ENCODE measurements at regions not wholly inside any gene's neighbourhood (a gene's known extent, or its start where the extent isn't known, plus 50 kb on each side); places are given as distances from the start of the nearest gene placed in this dataset.

DNA sequence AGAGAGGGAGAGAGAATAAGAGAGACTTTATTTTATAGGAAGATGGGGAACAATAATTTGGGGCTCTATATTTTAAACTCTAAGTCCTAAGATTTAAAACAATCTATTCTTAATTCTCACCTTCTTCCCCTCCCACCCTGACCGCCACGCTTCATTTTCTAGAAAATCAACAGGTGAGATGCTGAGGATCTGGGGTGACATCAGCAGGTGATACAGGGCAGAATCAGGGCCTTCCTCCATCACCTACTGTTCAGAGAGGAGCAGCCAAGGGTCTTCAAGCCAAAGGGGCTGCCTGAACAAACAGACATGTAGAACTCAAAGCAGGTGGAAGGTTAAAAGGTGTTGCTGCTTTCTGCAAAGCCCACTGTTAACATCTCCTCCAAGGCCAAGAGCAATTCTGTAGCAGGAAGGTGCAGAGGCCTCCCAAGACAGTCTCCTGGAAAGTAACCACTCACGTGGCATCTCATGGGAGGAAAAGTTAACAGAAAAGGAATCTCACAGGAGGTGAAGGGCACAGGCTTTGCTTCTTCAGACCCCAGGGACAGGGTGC is 183.6 kb upstream of the TLE3 start:
- no peak overlapping the region for H3K4me3 ChIP-seq (ENCODE audit: insufficient read depth, low read depth, low read length)
- TF ChIP-seq FOS (IDR thresholded peaks at IDR 0.05; ENCODE audit: low read depth, low read length) (no peak), SMC3 (IDR thresholded peaks at IDR 0.05; ENCODE audit: low read depth, low read length) (no peak), BHLHE40 (IDR thresholded peaks at IDR 0.05; ENCODE audit: low read depth, low read length) (no peak)
- H3K56ac ChIP-seq (ENCODE audit: extremely low read depth, insufficient read depth, low read length): no peak overlapping the region
- no peak overlapping the region for H2BK20ac ChIP-seq (ENCODE audit: low read depth, low read length)
- H3K36me3 ChIP-seq (ENCODE audit: control insufficient read depth, insufficient read depth, low read length): no peaks in the 10 kb centered on the region
- no peak overlapping the region for H3K14ac ChIP-seq (replicated peaks; ENCODE audit: low read depth, low read length)
- WGBS, 2 experiments (ENCODE audit: extremely low coverage in 2 of 2, insufficient read length in 1 of 2): 17% methylated on average over 1 of the region's 3 CpGs; no CpG with 5 or more reads in 1 of the 2 experiments
- no TSS peak for BruUV-seq (replicated peaks)
- dilution Hi-C loops (cut with HindIII; ENCODE audit: low sequenced_read_pairs, unreplicated experiment): no loop called here
- H2AK9ac ChIP-seq (replicated peaks; ENCODE audit: low read depth, low read length, poor library complexity): no peak overlapping the region
- in situ Hi-C loops (cut with MboI; ENCODE audit: low sequenced_read_pairs): no loop called here
- H4K91ac ChIP-seq (ENCODE audit: insufficient read depth, low read depth, low read length): no peak overlapping the region
- intact Hi-C loops (cut with micrococcal nuclease): no loop called here
- peaks cover 19% of the 10 kb centered on the region for H3K27me3 ChIP-seq (ENCODE audit: control insufficient read depth, insufficient read depth, low read length)
- H2AK5ac ChIP-seq (ENCODE audit: low read depth, low read length): no peak overlapping the region
- H3K18ac ChIP-seq (ENCODE audit: low read depth, low read length): no peak overlapping the region
- no peak overlapping the region for H2BK15ac ChIP-seq (ENCODE audit: low read depth, low read length)
- H3K9ac ChIP-seq (ENCODE audit: low read depth, low read length): no peak overlapping the region
- POLR2A ChIA-PET (ENCODE audit: unreplicated experiment): no interaction called here
- no peaks in the 10 kb centered on the region for H3K9me3 ChIP-seq (ENCODE audit: control insufficient read depth, insufficient read depth, low read length)
- no peaks in the 10 kb centered on the region for H3K79me1 ChIP-seq (ENCODE audit: low read depth in 1 of 2, low read length in 2 of 2)
- ATAC-seq (ENCODE audit: low read depth): no peak
- no peak overlapping the region for H4K8ac ChIP-seq (ENCODE audit: low read depth in 2 of 2, low read length in 2 of 2)
- no peak overlapping the region for H3K4ac ChIP-seq (ENCODE audit: low read depth, low read length)
- no peak overlapping the region for H2BK5ac ChIP-seq (ENCODE audit: low read depth, low read length, poor library complexity, severe bottlenecking)
- H3K23ac ChIP-seq (ENCODE audit: low read depth, low read length): no peak overlapping the region
- no peak overlapping the region for H2BK120ac ChIP-seq (ENCODE audit: low read depth, low read length)
- peaks cover 3% of the 10 kb centered on the region; the same call in 1 of the 2 replicates for H3K4me1 ChIP-seq (ENCODE audit: control insufficient read depth, insufficient read depth, low read length)
- CTCF ChIA-PET: no interaction called here
- no peak for DNase-seq
- H2AFZ ChIP-seq (replicated peaks; ENCODE audit: low read length, poor library complexity): no peak overlapping the region
- no peak overlapping the region for H3K4me2 ChIP-seq (ENCODE audit: low read depth, low read length)
- H3K27ac ChIP-seq (ENCODE audit: insufficient read depth, low read length): no peak overlapping the region
- no peaks in the 10 kb centered on the region for H3K9me1 ChIP-seq (ENCODE audit: insufficient read depth, low read length)
- no peaks in the 10 kb centered on the region for H4K20me1 ChIP-seq (ENCODE audit: insufficient read depth, low read length)
- no peak overlapping the region for H4K5ac ChIP-seq (ENCODE audit: low read depth, low read length)
